SK-N-SH (cell line): ENCODE measurements at regions not wholly inside any gene's neighbourhood (a gene's known extent, or its start where the extent isn't known, plus 50 kb on each side); places are given as distances from the start of the nearest gene placed in this dataset.

Experiments
- CTCF ChIA-PET: fragments of 300-600, 350-600 bp; formaldehyde crosslinking; extraction: SDS; loops from one replicate; lab custom pipeline; 2021; lab: Yijun Ruan, JAX
- POLR2A ChIA-PET: fragments of 350-600 bp; sonication (Branson Sonifier 250); formaldehyde crosslinking; extraction: SDS; loops from one replicate; lab custom pipeline; 2020; ENCODE audit warnings: antibody characterized with exemption, inconsistent platforms; lab: Yijun Ruan, JAX
- DNase-seq: peaks from one replicate; pipeline ENCODE4 v3.0.0; 2012
- H2AFZ ChIP-seq: fragments of 200-600 bp; sonication (generic); 2 replicates; pipeline ENCODE4 v1.8.1; 2016; ENCODE audit warnings: antibody characterized with exemption, mild to moderate bottlenecking, low read depth
- H3F3A ChIP-seq: fragments of 200-600 bp; sonication (generic); replicated peaks from 2 replicates; pipeline ENCODE3; 2016; ENCODE audit warnings: antibody characterized with exemption, mild to moderate bottlenecking; ENCODE audit not compliant: insufficient read depth
- H3K27ac ChIP-seq, 2 experiments: fragments of 200-500 bp in 1 of 2; fragments of 200-600 bp in 1 of 2; sonication (Bioruptor generic) in 1 of 2; sonication (generic), shearing (Covaris generic) in 1 of 2; 2 replicates each; pipeline versions ENCODE4 v1.5.1 to v1.6.1; 2014 to 2016; ENCODE audit warnings: low read depth in 2 of 2, inconsistent platforms in 1 of 2, low read length in 1 of 2, mild to moderate bottlenecking in 1 of 2, mixed read lengths in 1 of 2
- H3K27me3 ChIP-seq: fragments of 200-600 bp; sonication (generic), shearing (Covaris generic); 2 replicates; pipeline ENCODE4 v1.6.1; 2016; ENCODE audit warnings: mixed run types; ENCODE audit not compliant: insufficient read depth
- H3K36me3 ChIP-seq, 2 experiments: fragments of 200-500 bp in 1 of 2; fragments of 200-600 bp in 1 of 2; sonication (Bioruptor generic) in 1 of 2; sonication (generic) in 1 of 2; replicated peaks in 1 of 2; 2 replicates each; pipeline versions ENCODE3 to v1.5.1; 2014 to 2016; ENCODE audit warnings: low read length in 1 of 2, mild to moderate bottlenecking in 1 of 2; ENCODE audit not compliant: insufficient read depth in 2 of 2, control insufficient read depth in 1 of 2
- H3K4me1 ChIP-seq, 2 experiments: fragments of 200-500 bp in 1 of 2; fragments of 200-600 bp in 1 of 2; sonication (Bioruptor generic) in 1 of 2; sonication (generic), shearing (Covaris generic) in 1 of 2; 2 replicates each; pipeline versions ENCODE4 v1.5.1 to v1.6.1; 2014 to 2016; ENCODE audit warnings: low read depth in 1 of 2, low read length in 1 of 2, mixed run types in 1 of 2; ENCODE audit not compliant: insufficient read depth in 2 of 2, control insufficient read depth in 1 of 2
- H3K4me2 ChIP-seq: fragments of 200-600 bp; sonication (generic), shearing (Covaris generic); 2 replicates; pipeline ENCODE4 v1.6.1; 2017; ENCODE audit warnings: mixed run types
- H3K4me3 ChIP-seq, 2 experiments: fragments of 200-500 bp in 1 of 2; fragments of 200-600 bp in 1 of 2; sonication (Bioruptor generic) in 1 of 2; sonication (generic), shearing (Covaris generic) in 1 of 2; 2 replicates each; pipeline versions ENCODE4 v1.5.1 to v1.8.1; 2014 to 2016; ENCODE audit warnings: low read depth in 2 of 2, inconsistent platforms in 1 of 2, low read length in 1 of 2, mild to moderate bottlenecking in 1 of 2, mixed read lengths in 1 of 2, moderate library complexity in 1 of 2
- H3K79me2 ChIP-seq: fragments of 200-600 bp; sonication (generic); 2 replicates; pipeline ENCODE4 v1.8.1; 2017; ENCODE audit warnings: mild to moderate bottlenecking; ENCODE audit not compliant: insufficient read depth
- H3K9ac ChIP-seq: fragments of 200-600 bp; sonication (generic); 2 replicates; pipeline ENCODE4 v1.6.1; 2017; ENCODE audit warnings: mixed run types
- H3K9me2 ChIP-seq: fragments of 200-600 bp; sonication (generic); 2 replicates; pipeline ENCODE4 v1.6.1; 2017; ENCODE audit warnings: mixed run types
- H3K9me3 ChIP-seq: fragments of 200-600 bp; sonication (generic); 2 replicates; pipeline ENCODE4 v1.6.1; 2017; ENCODE audit warnings: mixed run types, mild to moderate bottlenecking, moderate library complexity
- H4K20me1 ChIP-seq: fragments of 200-600 bp; sonication (generic); 2 replicates; pipeline ENCODE4 v1.6.1; 2017; ENCODE audit warnings: mild to moderate bottlenecking, mixed run types; ENCODE audit not compliant: insufficient read depth
- CHD2 ChIP-seq: fragments of 150-350 bp; IDR thresholded peaks from 2 replicates; pipeline ENCODE4 v1.6.1; 2018; ENCODE audit warnings: low read length; ENCODE audit not compliant: partially characterized antibody
- EP300 ChIP-seq, 2 experiments: IDR thresholded peaks; 2 replicates each; pipeline versions ENCODE4 v1.4.0 to v1.6.1; 2012; ENCODE audit warnings: borderline replicate concordance in 1 of 2, low read depth in 1 of 2, low read length in 1 of 2
- EZH2phosphoT487 ChIP-seq: fragments of 200-600 bp; sonication (generic); IDR thresholded peaks from 2 replicates; pipeline ENCODE4 v1.6.1; 2017; ENCODE audit warnings: low read depth, mixed run types, mild to moderate bottlenecking, antibody characterized with exemption, moderate library complexity, borderline replicate concordance
- FOSL2 ChIP-seq: IDR thresholded peaks from 2 replicates; pipeline ENCODE4 v1.4.0; 2012; ENCODE audit warnings: low read depth, mild to moderate bottlenecking, moderate library complexity, borderline replicate concordance
- GABPA ChIP-seq: IDR thresholded peaks from 2 replicates; pipeline ENCODE4 v1.4.0; 2012; ENCODE audit warnings: low read depth, mild to moderate bottlenecking
- GATA2 ChIP-seq: sonication (generic); formaldehyde crosslinking; IDR thresholded peaks from 2 replicates; pipeline ENCODE4 v1.5.0; 2020; ENCODE audit warnings: mild to moderate bottlenecking, missing genetic modification reagents
- MAX ChIP-seq: IDR thresholded peaks from 2 replicates; pipeline ENCODE4 v1.4.0; 2012; ENCODE audit warnings: low read depth
- MXI1 ChIP-seq: IDR thresholded peaks from 2 replicates; pipeline ENCODE4 v1.6.1; 2012; ENCODE audit warnings: mild to moderate bottlenecking, low read depth, low read length, improper control_type of control experiment
- NFIC ChIP-seq: IDR thresholded peaks from 2 replicates; pipeline ENCODE4 v1.4.0; 2012; ENCODE audit warnings: borderline replicate concordance
- NRF1 ChIP-seq: IDR thresholded peaks from 2 replicates; pipeline ENCODE4 v1.6.1; 2012; ENCODE audit warnings: low read depth, mild to moderate bottlenecking, low read length
- RAD21 ChIP-seq: IDR thresholded peaks from 2 replicates; pipeline ENCODE4 v1.6.1; 2012; ENCODE audit warnings: mild to moderate bottlenecking, low read length
- RFX5 ChIP-seq: IDR thresholded peaks from 2 replicates; pipeline ENCODE4 v1.6.1; 2012; ENCODE audit warnings: mild to moderate bottlenecking, improper control_type of control experiment, low read length
- RXRA ChIP-seq: IDR thresholded peaks from 2 replicates; pipeline ENCODE4 v1.4.0; 2012; ENCODE audit warnings: low read depth, mild to moderate bottlenecking, borderline replicate concordance
- SMC3 ChIP-seq: IDR thresholded peaks from 2 replicates; pipeline ENCODE4 v1.6.1; 2012; ENCODE audit warnings: low read depth, low read length, improper control_type of control experiment
- TCF12 ChIP-seq: IDR thresholded peaks from 2 replicates; pipeline ENCODE4 v1.4.0; 2012
- TEAD4 ChIP-seq: IDR thresholded peaks from 2 replicates; pipeline ENCODE4 v1.4.0; 2012; ENCODE audit warnings: mild to moderate bottlenecking, borderline replicate concordance; ENCODE audit not compliant: insufficient read depth
- WGBS: methylation state at CpG from one replicate; pipeline ENCODE4 v1.1.6; 2017; ENCODE audit warnings: low lambda C conversion rate; 5-methylcytosine and 5-hydroxymethylcytosine counted together
- TF ChIP-seq, protein P1 (sequence below): IDR thresholded peaks from 2 replicates; pipeline ENCODE4 v1.4.0; 2012; ENCODE audit warnings: low read depth, borderline replicate concordance
- TF ChIP-seq, protein P2 (sequence below): fragments of 150-350 bp; IDR thresholded peaks from 2 replicates; pipeline ENCODE4 v1.6.1; 2017; ENCODE audit warnings: antibody characterized with exemption, low read length, low read depth, borderline replicate concordance
- TF ChIP-seq, protein P3 (sequence below): IDR thresholded peaks from 2 replicates; pipeline ENCODE4; 2012
- TF ChIP-seq, protein P4 (sequence below): fragments of 150-350 bp; IDR thresholded peaks from 2 replicates; pipeline ENCODE4 v1.6.1; 2016; ENCODE audit warnings: mild to moderate bottlenecking, low read depth, low read length

DNA sequence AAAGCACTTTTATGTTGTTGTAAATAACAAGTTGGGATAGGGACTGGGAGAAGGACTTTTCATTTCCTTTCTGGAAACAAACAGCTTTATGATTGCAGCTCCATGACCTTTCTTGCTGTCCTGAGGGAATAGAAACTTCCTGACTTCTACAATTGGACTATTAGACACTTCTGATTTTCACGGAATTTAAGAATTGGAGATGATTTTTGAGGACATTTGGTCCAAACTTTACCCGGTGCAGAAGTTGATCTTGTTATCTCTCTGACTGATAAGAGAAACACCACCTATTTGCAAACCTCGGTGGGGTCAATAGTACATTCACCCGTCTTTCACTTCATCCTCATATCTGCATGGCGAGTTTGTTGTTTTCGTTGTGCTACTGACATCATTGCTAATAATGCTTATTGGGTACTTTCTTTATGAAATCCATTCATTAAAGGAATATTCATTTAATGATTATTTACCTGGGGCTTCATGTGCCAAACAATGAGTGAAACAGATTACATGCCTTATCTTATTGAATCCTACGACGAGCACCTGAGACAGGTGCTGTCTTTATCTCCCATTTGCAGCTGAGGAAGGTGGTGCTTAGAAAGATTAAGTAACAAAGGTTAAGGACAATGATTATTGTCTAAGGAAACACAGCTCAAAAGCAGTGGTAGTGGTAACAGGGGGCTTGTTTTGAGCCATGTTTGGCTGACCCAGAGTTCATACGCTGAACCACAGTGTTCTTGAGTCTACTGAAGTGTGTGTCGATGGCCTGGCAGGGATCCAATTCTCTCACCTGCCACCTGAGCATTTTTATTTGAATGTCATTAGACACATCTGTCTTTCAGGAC is 176.9 kb upstream of the FAM20A start:
- Histone ChIP-seq H3K9me3 (no peaks in the 10 kb centered on the region; the same call in 1 of the 2 replicates), H3K27ac (no peak overlapping the region), H2AFZ (no peak overlapping the region), H3K27me3 (no peaks in the 10 kb centered on the region; the same call in 1 of the 2 replicates), H4K20me1 (no peaks in the 10 kb centered on the region), H3K4me2 (no peak overlapping the region), H3K4me3 (no peak overlapping the region), H3K36me3 (no peaks in the 10 kb centered on the region), H3K79me2 (no peaks in the 10 kb centered on the region), H3K9ac (no peak overlapping the region), H3K9me2 (no peaks in the 10 kb centered on the region), H3K4me1 (peaks cover 2 to 15% of the 10 kb centered on the region in 2 experiments), H3F3A (peaks cover 4% of the 10 kb centered on the region)
- no peak for TF ChIP-seq CHD2
- TF ChIP-seq, protein P1, sequence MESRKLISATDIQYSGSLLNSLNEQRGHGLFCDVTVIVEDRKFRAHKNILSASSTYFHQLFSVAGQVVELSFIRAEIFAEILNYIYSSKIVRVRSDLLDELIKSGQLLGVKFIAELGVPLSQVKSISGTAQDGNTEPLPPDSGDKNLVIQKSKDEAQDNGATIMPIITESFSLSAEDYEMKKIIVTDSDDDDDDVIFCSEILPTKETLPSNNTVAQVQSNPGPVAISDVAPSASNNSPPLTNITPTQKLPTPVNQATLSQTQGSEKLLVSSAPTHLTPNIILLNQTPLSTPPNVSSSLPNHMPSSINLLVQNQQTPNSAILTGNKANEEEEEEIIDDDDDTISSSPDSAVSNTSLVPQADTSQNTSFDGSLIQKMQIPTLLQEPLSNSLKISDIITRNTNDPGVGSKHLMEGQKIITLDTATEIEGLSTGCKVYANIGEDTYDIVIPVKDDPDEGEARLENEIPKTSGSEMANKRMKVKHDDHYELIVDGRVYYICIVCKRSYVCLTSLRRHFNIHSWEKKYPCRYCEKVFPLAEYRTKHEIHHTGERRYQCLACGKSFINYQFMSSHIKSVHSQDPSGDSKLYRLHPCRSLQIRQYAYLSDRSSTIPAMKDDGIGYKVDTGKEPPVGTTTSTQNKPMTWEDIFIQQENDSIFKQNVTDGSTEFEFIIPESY = no peak
- no peak for TF ChIP-seq GATA2 (CRISPR knock-in tag)
- TF ChIP-seq MAX = no peak
- no peak for TF ChIP-seq RAD21
- no peak for TF ChIP-seq SMC3
- TF ChIP-seq NRF1 = no peak
- TF ChIP-seq RXRA = no peak
- TF ChIP-seq, protein P2, sequence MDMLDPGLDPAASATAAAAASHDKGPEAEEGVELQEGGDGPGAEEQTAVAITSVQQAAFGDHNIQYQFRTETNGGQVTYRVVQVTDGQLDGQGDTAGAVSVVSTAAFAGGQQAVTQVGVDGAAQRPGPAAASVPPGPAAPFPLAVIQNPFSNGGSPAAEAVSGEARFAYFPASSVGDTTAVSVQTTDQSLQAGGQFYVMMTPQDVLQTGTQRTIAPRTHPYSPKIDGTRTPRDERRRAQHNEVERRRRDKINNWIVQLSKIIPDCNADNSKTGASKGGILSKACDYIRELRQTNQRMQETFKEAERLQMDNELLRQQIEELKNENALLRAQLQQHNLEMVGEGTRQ = no peak
- no peak for TF ChIP-seq TEAD4
- no peak for TF ChIP-seq GABPA
- TF ChIP-seq NFIC = no peak
- TF ChIP-seq EP300 (IDR thresholded peaks at IDR 0.05; ENCODE audit: borderline replicate concordance in 1 of 2, low read depth in 1 of 2, low read length in 1 of 2) = no peak
- TF ChIP-seq MXI1 = no peak
- TF ChIP-seq FOSL2 = no peak
- no peak for TF ChIP-seq EZH2phosphoT487
- no peak for TF ChIP-seq TCF12
- no peak for TF ChIP-seq RFX5
- TF ChIP-seq, protein P3, sequence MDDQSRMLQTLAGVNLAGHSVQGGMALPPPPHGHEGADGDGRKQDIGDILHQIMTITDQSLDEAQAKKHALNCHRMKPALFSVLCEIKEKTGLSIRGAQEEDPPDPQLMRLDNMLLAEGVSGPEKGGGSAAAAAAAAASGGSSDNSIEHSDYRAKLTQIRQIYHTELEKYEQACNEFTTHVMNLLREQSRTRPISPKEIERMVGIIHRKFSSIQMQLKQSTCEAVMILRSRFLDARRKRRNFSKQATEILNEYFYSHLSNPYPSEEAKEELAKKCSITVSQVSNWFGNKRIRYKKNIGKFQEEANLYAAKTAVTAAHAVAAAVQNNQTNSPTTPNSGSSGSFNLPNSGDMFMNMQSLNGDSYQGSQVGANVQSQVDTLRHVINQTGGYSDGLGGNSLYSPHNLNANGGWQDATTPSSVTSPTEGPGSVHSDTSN = no peak
- TF ChIP-seq, protein P4, sequence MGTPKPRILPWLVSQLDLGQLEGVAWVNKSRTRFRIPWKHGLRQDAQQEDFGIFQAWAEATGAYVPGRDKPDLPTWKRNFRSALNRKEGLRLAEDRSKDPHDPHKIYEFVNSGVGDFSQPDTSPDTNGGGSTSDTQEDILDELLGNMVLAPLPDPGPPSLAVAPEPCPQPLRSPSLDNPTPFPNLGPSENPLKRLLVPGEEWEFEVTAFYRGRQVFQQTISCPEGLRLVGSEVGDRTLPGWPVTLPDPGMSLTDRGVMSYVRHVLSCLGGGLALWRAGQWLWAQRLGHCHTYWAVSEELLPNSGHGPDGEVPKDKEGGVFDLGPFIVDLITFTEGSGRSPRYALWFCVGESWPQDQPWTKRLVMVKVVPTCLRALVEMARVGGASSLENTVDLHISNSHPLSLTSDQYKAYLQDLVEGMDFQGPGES = no peak
- CTCF ChIA-PET = interaction anchor here (0.6 to 8.0 kb wide), 12 partner anchors 13 to 466 kb away, joined by 3 to 185 read pairs (median 5); no protein-coding TSS in a partner anchor
- POLR2A ChIA-PET = no interaction called here
- no peak for DNase-seq
- WGBS = 56% methylated on average over 10 of the region's 10 CpGs
